GM12878 (cell line): ENCODE measurements at regions not wholly inside any gene's neighbourhood (a gene's known extent, or its start where the extent isn't known, plus 50 kb on each side); places are given as distances from the start of the nearest gene placed in this dataset.

Experiments
- EZH2 ChIP-seq: IDR thresholded peaks from 2 replicates; pipeline ENCODE4 v1.6.1; 2012; ENCODE audit warnings: low read depth, mild to moderate bottlenecking, control low read depth, inconsistent platforms, low read length, borderline replicate concordance; ENCODE audit not compliant: control insufficient read depth
- FOXK2 ChIP-seq: fragments of 450-650 bp; IDR thresholded peaks from 2 replicates; pipeline ENCODE4 v1.6.1; 2017; ENCODE audit warnings: mild to moderate bottlenecking, moderate library complexity
- POLR2AphosphoS5 ChIP-seq: IDR thresholded peaks from 2 replicates; pipeline ENCODE4 v1.6.1; 2011; ENCODE audit warnings: mild to moderate bottlenecking, low read length, inconsistent platforms
- SIN3A ChIP-seq: IDR thresholded peaks from 2 replicates; pipeline ENCODE4 v1.6.1; 2012; ENCODE audit warnings: low read depth, low read length, improper control_type of control experiment
- TF ChIP-seq, protein P1 (sequence below): fragments of 450-650 bp; IDR thresholded peaks from 2 replicates; pipeline ENCODE4 v1.6.1; 2017; ENCODE audit warnings: antibody characterized with exemption, mild to moderate bottlenecking, moderate library complexity
- TF ChIP-seq, protein P2 (sequence below): fragments of 450-650 bp; IDR thresholded peaks from 2 replicates; pipeline ENCODE4 v1.6.1; 2017; ENCODE audit warnings: mild to moderate bottlenecking

DNA sequence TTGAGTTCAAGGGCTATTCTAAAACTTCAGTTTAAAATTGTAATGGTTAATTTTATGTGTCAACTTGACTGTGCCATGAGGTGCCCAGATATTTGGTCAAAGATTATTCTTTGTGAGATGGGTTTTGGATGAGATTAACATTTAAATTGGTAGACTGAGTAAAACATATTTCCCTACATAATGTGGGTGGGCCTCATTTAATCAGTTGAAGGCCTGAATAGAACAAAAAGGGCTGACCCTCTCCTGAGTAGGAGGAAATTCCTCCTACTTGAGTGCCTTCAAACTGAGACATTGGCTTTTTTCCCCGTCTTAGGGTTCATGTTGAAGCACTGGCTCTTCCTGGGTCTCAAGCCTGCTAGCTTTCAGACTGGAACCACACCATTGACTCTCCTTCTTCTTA is 89.6 kb upstream of the FAM9A start:
- TF ChIP-seq FOXK2 (no peak), POLR2AphosphoS5 (no peak), SIN3A (no peak), EZH2 (no peak)
- TF ChIP-seq, protein P1, sequence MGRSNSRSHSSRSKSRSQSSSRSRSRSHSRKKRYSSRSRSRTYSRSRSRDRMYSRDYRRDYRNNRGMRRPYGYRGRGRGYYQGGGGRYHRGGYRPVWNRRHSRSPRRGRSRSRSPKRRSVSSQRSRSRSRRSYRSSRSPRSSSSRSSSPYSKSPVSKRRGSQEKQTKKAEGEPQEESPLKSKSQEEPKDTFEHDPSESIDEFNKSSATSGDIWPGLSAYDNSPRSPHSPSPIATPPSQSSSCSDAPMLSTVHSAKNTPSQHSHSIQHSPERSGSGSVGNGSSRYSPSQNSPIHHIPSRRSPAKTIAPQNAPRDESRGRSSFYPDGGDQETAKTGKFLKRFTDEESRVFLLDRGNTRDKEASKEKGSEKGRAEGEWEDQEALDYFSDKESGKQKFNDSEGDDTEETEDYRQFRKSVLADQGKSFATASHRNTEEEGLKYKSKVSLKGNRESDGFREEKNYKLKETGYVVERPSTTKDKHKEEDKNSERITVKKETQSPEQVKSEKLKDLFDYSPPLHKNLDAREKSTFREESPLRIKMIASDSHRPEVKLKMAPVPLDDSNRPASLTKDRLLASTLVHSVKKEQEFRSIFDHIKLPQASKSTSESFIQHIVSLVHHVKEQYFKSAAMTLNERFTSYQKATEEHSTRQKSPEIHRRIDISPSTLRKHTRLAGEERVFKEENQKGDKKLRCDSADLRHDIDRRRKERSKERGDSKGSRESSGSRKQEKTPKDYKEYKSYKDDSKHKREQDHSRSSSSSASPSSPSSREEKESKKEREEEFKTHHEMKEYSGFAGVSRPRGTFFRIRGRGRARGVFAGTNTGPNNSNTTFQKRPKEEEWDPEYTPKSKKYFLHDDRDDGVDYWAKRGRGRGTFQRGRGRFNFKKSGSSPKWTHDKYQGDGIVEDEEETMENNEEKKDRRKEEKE, result no peak
- TF ChIP-seq, protein P2, sequence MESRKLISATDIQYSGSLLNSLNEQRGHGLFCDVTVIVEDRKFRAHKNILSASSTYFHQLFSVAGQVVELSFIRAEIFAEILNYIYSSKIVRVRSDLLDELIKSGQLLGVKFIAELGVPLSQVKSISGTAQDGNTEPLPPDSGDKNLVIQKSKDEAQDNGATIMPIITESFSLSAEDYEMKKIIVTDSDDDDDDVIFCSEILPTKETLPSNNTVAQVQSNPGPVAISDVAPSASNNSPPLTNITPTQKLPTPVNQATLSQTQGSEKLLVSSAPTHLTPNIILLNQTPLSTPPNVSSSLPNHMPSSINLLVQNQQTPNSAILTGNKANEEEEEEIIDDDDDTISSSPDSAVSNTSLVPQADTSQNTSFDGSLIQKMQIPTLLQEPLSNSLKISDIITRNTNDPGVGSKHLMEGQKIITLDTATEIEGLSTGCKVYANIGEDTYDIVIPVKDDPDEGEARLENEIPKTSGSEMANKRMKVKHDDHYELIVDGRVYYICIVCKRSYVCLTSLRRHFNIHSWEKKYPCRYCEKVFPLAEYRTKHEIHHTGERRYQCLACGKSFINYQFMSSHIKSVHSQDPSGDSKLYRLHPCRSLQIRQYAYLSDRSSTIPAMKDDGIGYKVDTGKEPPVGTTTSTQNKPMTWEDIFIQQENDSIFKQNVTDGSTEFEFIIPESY, result no peak
